Astrocyte (in vitro differentiated cells and primary cell): ENCODE measurements at regions not wholly inside any gene's neighbourhood (a gene's known extent, or its start where the extent isn't known, plus 50 kb on each side); places are given as distances from the start of the nearest gene placed in this dataset.

ENCODE experiments used
- CTCF ChIP-seq: IDR thresholded peaks from 2 replicates; pipeline ENCODE4 v1.5.1; 2011; ENCODE audit warnings: low read depth, mild to moderate bottlenecking, inconsistent platforms, low read length, moderate library complexity; ENCODE audit not compliant: insufficient read depth
- EZH2 ChIP-seq: IDR thresholded peaks from 2 replicates; pipeline ENCODE4 v1.6.1; 2012; ENCODE audit warnings: mild to moderate bottlenecking, low read length, inconsistent platforms; ENCODE audit not compliant: insufficient read depth

GRCh38 chr16:51641191-51641765, 490.2 kb upstream of the SALL1 start:
- TF ChIP-seq CTCF (no peak), EZH2 (no peak)
